NB4 (cell line): ENCODE measurements at regions not wholly inside any gene's neighbourhood (a gene's known extent, or its start where the extent isn't known, plus 50 kb on each side); places are given as distances from the start of the nearest gene placed in this dataset.
A peak's percentile ranks its signal among the peaks of the same experiment; 100 is the strongest.

Experiments
- DNase-seq: peaks from one replicate; pipeline ENCODE4 v3.0.0; 2010; ENCODE audit warnings: low read depth
- H3K4me3 ChIP-seq: one replicate; pipeline ENCODE4 v1.5.1; 2011; ENCODE audit warnings: mild to moderate bottlenecking, low read depth, low read length, moderate library complexity
- MYC ChIP-seq: IDR thresholded peaks from 2 replicates; pipeline ENCODE4 v1.6.1; 2011; ENCODE audit warnings: low read depth, low read length
- POLR2A ChIP-seq: IDR thresholded peaks from 2 replicates; pipeline ENCODE4 v1.6.1; 2011; ENCODE audit warnings: mild to moderate bottlenecking; ENCODE audit not compliant: insufficient read length; ENCODE audit errors: extremely low read depth
- TF ChIP-seq, protein P1 (sequence below): IDR thresholded peaks from one replicate; pipeline ENCODE4 v1.5.1; 2012; ENCODE audit warnings: low read depth, low read length
- TF ChIP-seq, protein P2 (sequence below): IDR thresholded peaks from 2 replicates; pipeline ENCODE4 v1.6.1; 2011; ENCODE audit warnings: low read depth, low read length

DNA sequence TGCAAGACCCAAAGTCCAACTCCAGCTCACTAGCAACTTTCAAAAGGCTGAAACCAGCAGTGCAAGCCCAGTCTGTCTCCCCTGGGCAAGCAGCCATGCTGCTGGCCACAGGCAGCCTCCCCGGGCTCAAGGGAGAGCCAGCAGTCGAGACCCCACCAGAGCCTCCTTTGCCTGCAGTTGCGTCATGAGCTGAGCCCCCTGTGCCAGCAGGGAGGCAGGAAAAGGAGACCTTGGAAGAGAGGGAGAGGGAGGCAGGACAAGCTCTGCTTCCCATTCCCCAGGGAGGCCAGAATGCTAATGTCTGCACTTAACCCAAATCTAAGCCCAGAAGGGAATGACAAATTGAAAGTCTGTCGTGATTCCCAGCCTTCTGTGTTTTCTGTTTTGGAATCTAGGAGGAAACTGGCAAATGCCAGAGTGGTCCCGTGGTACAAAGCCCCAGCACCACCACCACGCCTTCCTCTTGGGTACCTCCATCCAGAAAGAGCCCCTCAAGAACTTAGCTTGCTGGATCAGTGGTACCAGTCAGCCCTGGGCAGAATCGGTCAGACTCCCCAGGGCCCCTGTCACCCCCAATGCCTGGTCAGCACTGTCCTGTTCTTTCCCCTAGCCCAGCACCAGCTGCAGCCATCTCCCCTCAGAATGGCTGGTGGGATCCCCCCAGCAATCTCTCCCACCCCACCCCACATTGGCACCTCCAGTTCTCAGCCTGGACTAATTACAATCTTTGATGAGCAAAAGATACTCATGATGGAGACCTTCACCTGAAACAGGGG lies 99.3 kb upstream of the TNRC6C start:
- TF ChIP-seq, protein P1, sequence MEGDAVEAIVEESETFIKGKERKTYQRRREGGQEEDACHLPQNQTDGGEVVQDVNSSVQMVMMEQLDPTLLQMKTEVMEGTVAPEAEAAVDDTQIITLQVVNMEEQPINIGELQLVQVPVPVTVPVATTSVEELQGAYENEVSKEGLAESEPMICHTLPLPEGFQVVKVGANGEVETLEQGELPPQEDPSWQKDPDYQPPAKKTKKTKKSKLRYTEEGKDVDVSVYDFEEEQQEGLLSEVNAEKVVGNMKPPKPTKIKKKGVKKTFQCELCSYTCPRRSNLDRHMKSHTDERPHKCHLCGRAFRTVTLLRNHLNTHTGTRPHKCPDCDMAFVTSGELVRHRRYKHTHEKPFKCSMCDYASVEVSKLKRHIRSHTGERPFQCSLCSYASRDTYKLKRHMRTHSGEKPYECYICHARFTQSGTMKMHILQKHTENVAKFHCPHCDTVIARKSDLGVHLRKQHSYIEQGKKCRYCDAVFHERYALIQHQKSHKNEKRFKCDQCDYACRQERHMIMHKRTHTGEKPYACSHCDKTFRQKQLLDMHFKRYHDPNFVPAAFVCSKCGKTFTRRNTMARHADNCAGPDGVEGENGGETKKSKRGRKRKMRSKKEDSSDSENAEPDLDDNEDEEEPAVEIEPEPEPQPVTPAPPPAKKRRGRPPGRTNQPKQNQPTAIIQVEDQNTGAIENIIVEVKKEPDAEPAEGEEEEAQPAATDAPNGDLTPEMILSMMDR, result no peak
- TF ChIP-seq MYC (no peak), POLR2A (no peak)
- TF ChIP-seq, protein P2, sequence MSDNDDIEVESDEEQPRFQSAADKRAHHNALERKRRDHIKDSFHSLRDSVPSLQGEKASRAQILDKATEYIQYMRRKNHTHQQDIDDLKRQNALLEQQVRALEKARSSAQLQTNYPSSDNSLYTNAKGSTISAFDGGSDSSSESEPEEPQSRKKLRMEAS, result no peak
- DNase-seq, result no peak
- no peak overlapping the region for H3K4me3 ChIP-seq

DNA sequence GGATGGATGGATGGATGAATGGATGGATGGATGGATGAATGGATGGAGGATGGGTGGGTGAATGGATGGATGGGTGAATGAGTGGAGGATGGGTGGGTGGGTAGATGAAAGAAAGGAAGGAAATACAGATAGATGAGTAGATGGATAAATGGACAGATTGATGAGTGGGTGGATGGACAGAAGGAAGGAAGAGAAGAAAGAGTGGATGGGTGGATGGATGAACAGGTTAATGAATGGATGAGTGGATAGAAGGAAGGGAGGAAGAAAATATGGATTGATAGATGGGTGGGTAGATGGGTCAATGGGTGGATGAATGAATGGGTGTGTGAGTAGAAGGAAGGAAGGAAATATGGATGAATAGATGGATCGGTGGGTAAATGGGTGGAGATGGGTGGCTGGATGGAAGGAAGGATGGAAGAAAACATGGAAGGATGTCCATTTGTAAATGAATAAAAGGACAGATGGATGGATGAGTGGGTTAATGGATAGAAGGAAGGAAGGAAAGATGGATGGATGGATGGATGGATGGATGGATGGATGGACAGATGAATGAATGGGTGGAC lies 97.3 kb upstream of the TNRC6C start:
- TF ChIP-seq MYC (no peak), POLR2A (no peak)
- TF ChIP-seq, protein P1, result no peak
- TF ChIP-seq, protein P2, result no peak
- H3K4me3 ChIP-seq, result no peak overlapping the region
- DNase-seq, result no peak

DNA sequence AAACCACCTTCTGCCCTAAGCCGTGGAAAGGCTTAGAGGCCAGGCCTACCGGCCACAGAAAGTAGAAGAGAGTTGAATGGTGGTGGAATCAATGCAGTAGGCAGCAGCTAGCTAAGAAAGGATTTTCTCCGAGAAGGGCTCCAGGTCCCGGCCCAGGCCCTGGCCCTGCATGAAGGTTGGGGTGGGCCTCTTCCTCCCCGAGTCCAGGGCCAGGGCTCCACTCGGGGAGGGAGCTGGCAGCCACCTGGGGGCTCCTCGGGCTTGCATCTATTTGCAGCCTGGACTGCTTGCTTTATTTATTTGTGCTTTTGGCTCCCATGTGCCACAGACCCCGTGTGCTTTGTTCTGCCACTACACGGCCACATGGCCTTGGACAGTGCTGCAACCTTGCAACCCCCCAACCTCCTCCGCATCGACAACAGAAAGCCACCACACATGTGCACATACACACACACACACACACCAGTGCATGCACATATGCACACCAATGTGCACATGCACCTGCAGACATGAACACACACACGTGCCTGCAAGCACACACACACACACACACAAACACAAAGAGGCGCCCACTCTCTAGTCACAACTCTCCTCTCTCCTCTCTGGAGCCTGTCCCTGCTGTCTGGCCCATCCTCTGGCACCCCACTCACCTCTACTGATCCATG lies 96.4 kb upstream of the TNRC6C start:
- TF ChIP-seq, protein P1, result no peak
- no peak for TF ChIP-seq POLR2A
- TF ChIP-seq, protein P2, result no peak
- no peak for TF ChIP-seq MYC
- DNase-seq, result no peak
- no peak overlapping the region for H3K4me3 ChIP-seq

DNA sequence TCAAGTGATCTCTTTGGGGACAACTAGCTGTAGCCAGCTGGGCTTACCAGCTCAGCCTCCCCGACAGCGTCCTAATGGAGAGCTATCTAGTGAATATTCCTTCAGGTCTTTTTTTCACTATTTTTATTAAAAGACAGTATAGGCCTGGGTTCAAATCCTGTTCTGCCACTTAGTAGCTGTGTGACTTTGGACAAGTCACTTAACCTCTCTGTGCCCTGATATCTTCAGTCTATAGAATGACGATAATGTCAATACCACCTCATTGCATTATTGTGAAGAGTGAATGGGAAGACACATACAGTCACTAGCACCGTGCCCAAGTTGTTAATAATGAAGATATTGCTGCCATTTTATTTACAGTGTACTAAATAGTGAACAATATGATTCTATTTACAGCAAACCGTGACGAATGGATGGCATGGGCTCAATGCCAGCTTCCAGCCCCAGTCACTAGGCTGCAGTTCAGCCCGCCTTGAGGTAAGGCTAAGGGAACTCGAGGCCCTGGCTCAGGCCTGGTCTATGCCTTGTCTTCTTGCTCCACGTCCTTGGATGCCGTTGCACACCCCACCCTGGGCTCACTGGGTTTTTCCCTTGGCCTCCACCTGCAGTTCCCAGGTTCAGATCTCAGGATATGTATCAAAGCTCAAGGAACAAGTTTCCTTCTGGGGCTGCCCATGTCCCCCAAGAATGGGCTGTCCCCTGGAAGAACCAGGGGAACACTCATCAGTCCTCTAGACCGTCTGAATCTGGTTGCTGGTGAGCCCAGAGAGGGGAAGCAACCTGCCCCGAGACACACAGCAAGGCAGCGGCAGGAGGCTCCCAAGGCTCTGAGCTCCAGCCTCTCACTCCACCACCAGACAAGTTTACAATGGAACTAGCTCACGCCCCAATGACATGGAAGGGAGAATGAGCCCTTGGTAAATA lies 95.4 kb upstream of the TNRC6C start:
- DNase-seq, result no peak
- TF ChIP-seq POLR2A (no peak), MYC (no peak)
- TF ChIP-seq, protein P1, result no peak
- TF ChIP-seq, protein P2, result no peak
- H3K4me3 ChIP-seq, result no peak overlapping the region

DNA sequence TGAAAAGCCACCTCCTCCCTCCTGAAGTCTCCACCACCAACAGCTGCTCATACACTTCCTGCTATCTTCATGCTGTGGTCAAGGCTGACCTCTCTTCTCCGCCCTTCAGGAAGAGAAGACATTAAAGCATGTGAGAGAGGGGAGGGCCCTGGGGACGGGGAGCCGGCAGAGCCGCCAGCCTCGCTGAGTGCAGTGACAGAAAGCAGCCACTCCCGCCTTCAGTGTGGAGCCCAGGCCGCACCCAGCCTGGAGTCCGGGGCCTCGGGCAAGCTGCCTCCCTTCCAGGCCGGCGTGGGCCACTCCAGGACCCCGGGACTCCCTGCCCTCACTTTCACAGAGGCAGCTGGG lies 94.7 kb upstream of the TNRC6C start:
- peak; percentile 93 for DNase-seq
- TF ChIP-seq POLR2A (no peak), MYC (peak; percentile 67)
- TF ChIP-seq, protein P1, result no peak
- TF ChIP-seq, protein P2, result peak; percentile 71
- H3K4me3 ChIP-seq, result no peak overlapping the region
